NCI-H446 (cell line): ENCODE measurements at regions not wholly inside any gene's neighbourhood (a gene's known extent, or its start where the extent isn't known, plus 50 kb on each side); places are given as distances from the start of the nearest gene placed in this dataset.
A peak's percentile ranks its signal among the peaks of the same experiment; 100 is the strongest.

Source experiments
- DNase-seq, 2 experiments: peaks; one replicate each; lab custom pipeline; 2025; lab: John Stamatoyannopoulos, UW

GRCh38 chr6:68391953-68392352 is 243.1 kb upstream of the ADGRB3 start:
- no peak for DNase-seq

- no peak for DNase-seq
Observed at GRCh38 chr6:68372991-68373390, 262.1 kb upstream of the ADGRB3 start.

- DNase-seq, result no peak
Observed at GRCh38 chr6:68368845-68369244, 266.2 kb upstream of the ADGRB3 start.

GRCh38 chr6:68364271-68364805 is 270.7 kb upstream of the ADGRB3 start:
- peak in 1 of 2 experiments; percentile 19 for DNase-seq

- peak; percentile 65 to 85 for DNase-seq
Observed at GRCh38 chr6:68343901-68344300, 291.2 kb upstream of the ADGRB3 start.

- DNase-seq, result peak in 1 of 2 experiments; percentile 50
Observed at GRCh38 chr6:68342286-68342685, 292.8 kb upstream of the ADGRB3 start.

GRCh38 chr6:68339488-68340131 is 295.5 kb upstream of the ADGRB3 start:
- no peak for DNase-seq

- peak; percentile 43 to 79 for DNase-seq
Observed at GRCh38 chr6:68333442-68333841, 301.6 kb upstream of the ADGRB3 start.

GRCh38 chr6:68328156-68328555 is 306.9 kb upstream of the ADGRB3 start:
- DNase-seq, result no peak

- DNase-seq, result no peak
Observed at GRCh38 chr6:68326762-68327161, 308.3 kb upstream of the ADGRB3 start.

- no peak for DNase-seq
Observed at GRCh38 chr6:68317366-68317765, 317.7 kb upstream of the ADGRB3 start.

GRCh38 chr6:68313911-68314310 is 321.2 kb upstream of the ADGRB3 start:
- peak in 1 of 2 experiments; percentile 27 for DNase-seq

- DNase-seq, result no peak
Observed at GRCh38 chr6:68307301-68307700, 327.8 kb upstream of the ADGRB3 start.

- no peak for DNase-seq
Observed at GRCh38 chr6:68296126-68296525, 339.0 kb upstream of the ADGRB3 start.

GRCh38 chr6:68282646-68283045 is 352.4 kb upstream of the ADGRB3 start:
- no peak for DNase-seq

GRCh38 chr6:68279793-68280557 is 355.1 kb upstream of the ADGRB3 start:
- no peak for DNase-seq

GRCh38 chr6:68273297-68273696 is 361.8 kb upstream of the ADGRB3 start:
- DNase-seq, result no peak

- DNase-seq, result no peak
Observed at GRCh38 chr6:68256391-68256790, 378.7 kb upstream of the ADGRB3 start.

- DNase-seq, result no peak
Observed at GRCh38 chr6:68252632-68253031, 382.4 kb upstream of the ADGRB3 start.

GRCh38 chr6:68247782-68248181 is 387.3 kb upstream of the ADGRB3 start:
- no peak for DNase-seq

- no peak for DNase-seq
Observed at GRCh38 chr6:68240726-68241125, 394.4 kb upstream of the ADGRB3 start.

- no peak for DNase-seq
Observed at GRCh38 chr6:68239034-68239433, 396.0 kb upstream of the ADGRB3 start.

GRCh38 chr6:68238097-68238601 is 396.9 kb upstream of the ADGRB3 start:
- DNase-seq, result no peak
